ENCODE measurements at regions not wholly inside any gene's neighbourhood (a gene's known extent, or its start where the extent isn't known, plus 50 kb on each side); places are given as distances from the start of the nearest gene placed in this dataset.

DNA sequence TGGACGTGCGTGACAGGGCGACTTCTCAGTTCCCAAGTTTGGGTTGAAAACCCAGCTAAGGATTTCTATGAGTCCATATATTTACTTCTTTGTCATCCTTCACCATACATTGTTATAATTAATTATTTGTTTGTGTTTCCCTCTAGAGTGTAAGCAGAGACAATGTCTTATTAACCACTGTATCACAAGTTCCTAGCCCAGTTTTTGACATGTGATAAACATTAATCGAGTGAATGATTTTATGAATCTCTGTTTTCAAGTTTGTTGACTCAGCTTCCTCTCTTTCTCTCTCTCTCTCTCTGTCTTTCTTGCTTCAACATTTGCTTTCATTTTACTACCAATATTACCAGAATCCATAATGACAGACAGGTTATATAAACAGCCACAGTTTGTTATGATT lies 1259.6 kb upstream of the TENM4 start:
- TF ChIP-seq CTCF (conservative IDR thresholded peaks at IDR 0.05; ENCODE audit: low read depth, low read length) (no peak), EZH2phosphoT487 (IDR thresholded peaks at IDR 0.05; ENCODE audit: borderline replicate concordance, low read length) (no peak)

Data from PC-3 (cell line).